ENCODE measurements at regions not wholly inside any gene's neighbourhood (a gene's known extent, or its start where the extent isn't known, plus 50 kb on each side); places are given as distances from the start of the nearest gene placed in this dataset.

GRCh38 chr3:11699083-11699427 is 55.3 kb upstream of the VGLL4 start:
- Mint-ChIP-seq H3K36me3 (ENCODE audit: insufficient read depth, unreplicated experiment) (peaks cover 48% of the 10 kb centered on the region), H3K4me1 (ENCODE audit: insufficient read depth, unreplicated experiment) (peaks cover 7% of the 10 kb centered on the region), H3K27me3 (ENCODE audit: insufficient read depth, unreplicated experiment) (no peaks in the 10 kb centered on the region), H3K27ac (ENCODE audit: low read depth, unreplicated experiment) (no peak overlapping the region), H3K4me3 (ENCODE audit: unreplicated experiment) (no peak overlapping the region), H3K9me3 (ENCODE audit: unreplicated experiment) (no peaks in the 10 kb centered on the region)
- no TSS peak for BruUV-seq (replicated peaks)
- no peak for TF ChIP-seq CTCF (IDR thresholded peaks at IDR 0.05; ENCODE audit: unreplicated experiment)
- ChIA-PET POLR2A (interaction anchor here (1.3 to 1.4 kb wide), 2 partner anchors 8 to 14 kb away, joined by 4 to 5 read pairs; no protein-coding TSS in a partner anchor), CTCF (interaction anchor here (0.8 to 1.5 kb wide), 2 partner anchors 105 to 469 kb away, joined by 3 to 7 read pairs; no protein-coding TSS in a partner anchor)
- peak; percentile 5 for DNase-seq (ENCODE audit: unreplicated experiment)
- intact Hi-C loops (cut with micrococcal nuclease), result no loop called here

GRCh38 chr3:11698326-11699082 is 54.8 kb upstream of the VGLL4 start:
- Mint-ChIP-seq H3K4me3 (ENCODE audit: unreplicated experiment) (no peak overlapping the region), H3K27ac (ENCODE audit: low read depth, unreplicated experiment) (no peak overlapping the region), H3K27me3 (ENCODE audit: insufficient read depth, unreplicated experiment) (no peaks in the 10 kb centered on the region), H3K36me3 (ENCODE audit: insufficient read depth, unreplicated experiment) (peaks cover 51% of the 10 kb centered on the region), H3K4me1 (ENCODE audit: insufficient read depth, unreplicated experiment) (peaks cover 7% of the 10 kb centered on the region), H3K9me3 (ENCODE audit: unreplicated experiment) (no peaks in the 10 kb centered on the region)
- TSS peak; percentile 10 for BruUV-seq (replicated peaks)
- no peak for TF ChIP-seq CTCF (IDR thresholded peaks at IDR 0.05; ENCODE audit: unreplicated experiment)
- POLR2A ChIA-PET, result interaction anchor here (1.3 to 1.4 kb wide), 2 partner anchors 9 to 15 kb away, joined by 4 to 5 read pairs; no protein-coding TSS in a partner anchor
- intact Hi-C loops (cut with micrococcal nuclease), result no loop called here
- CTCF ChIA-PET, result interaction anchor here (0.6 to 1.5 kb wide), 3 partner anchors 105 to 468 kb away, joined by 3 to 7 read pairs (median 3); no protein-coding TSS in a partner anchor
- no peak for DNase-seq (ENCODE audit: unreplicated experiment)

- BruUV-seq (replicated peaks), result no TSS peak
- Mint-ChIP-seq H3K4me3 (ENCODE audit: unreplicated experiment) (no peak overlapping the region), H3K4me1 (ENCODE audit: insufficient read depth, unreplicated experiment) (peaks cover 7% of the 10 kb centered on the region), H3K27ac (ENCODE audit: low read depth, unreplicated experiment) (no peak overlapping the region), H3K36me3 (ENCODE audit: insufficient read depth, unreplicated experiment) (peaks cover 49% of the 10 kb centered on the region), H3K9me3 (ENCODE audit: unreplicated experiment) (no peaks in the 10 kb centered on the region), H3K27me3 (ENCODE audit: insufficient read depth, unreplicated experiment) (no peaks in the 10 kb centered on the region)
- TF ChIP-seq CTCF (IDR thresholded peaks at IDR 0.05; ENCODE audit: unreplicated experiment), result no peak
- ChIA-PET POLR2A (interaction anchor here (0.6 to 1.4 kb wide), 2 partner anchors 9 to 16 kb away, joined by 3 to 5 read pairs; no protein-coding TSS in a partner anchor), CTCF (interaction anchor here (0.6 kb wide), 2 partner anchors 9 to 161 kb away, joined by 3 to 4 read pairs; no protein-coding TSS in a partner anchor)
- intact Hi-C loops (cut with micrococcal nuclease), result no loop called here
- DNase-seq (ENCODE audit: unreplicated experiment), result no peak
Observed at GRCh38 chr3:11697701-11698100, 54.0 kb upstream of the VGLL4 start.

GRCh38 chr3:11696054-11696453 is 52.3 kb upstream of the VGLL4 start:
- no TSS peak for BruUV-seq (replicated peaks)

More at GRCh38 chr3:11696054-11696453, 52.3 kb upstream of the VGLL4 start:
- no peaks in the 10 kb centered on the region for H3K9me3 Mint-ChIP-seq (ENCODE audit: unreplicated experiment)
- intact Hi-C loops (cut with micrococcal nuclease), result no loop called here
- H3K4me3 Mint-ChIP-seq (ENCODE audit: unreplicated experiment), result no peak overlapping the region
- no peak for TF ChIP-seq CTCF (IDR thresholded peaks at IDR 0.05; ENCODE audit: unreplicated experiment)
- no peak overlapping the region for H3K27ac Mint-ChIP-seq (ENCODE audit: low read depth, unreplicated experiment)
- POLR2A ChIA-PET, result no interaction called here
- no peaks in the 10 kb centered on the region for H3K27me3 Mint-ChIP-seq (ENCODE audit: insufficient read depth, unreplicated experiment)
- H3K36me3 Mint-ChIP-seq (ENCODE audit: insufficient read depth, unreplicated experiment), result peaks cover 34% of the 10 kb centered on the region
- H3K4me1 Mint-ChIP-seq (ENCODE audit: insufficient read depth, unreplicated experiment), result peaks cover 16% of the 10 kb centered on the region
- CTCF ChIA-PET, result no interaction called here
- no peak for DNase-seq (ENCODE audit: unreplicated experiment)

All from MCF 10A (cell line).